Endothelial cell of umbilical vein (primary cell): ENCODE measurements at regions not wholly inside any gene's neighbourhood (a gene's known extent, or its start where the extent isn't known, plus 50 kb on each side); places are given as distances from the start of the nearest gene placed in this dataset.

Experiments used
- BruUV-seq: library from RNA; stranded (reverse); fragments of 400-500 nt; replicated peaks from 2 replicates; lab custom pipeline; 2021; lab: Mats Ljungman, UMichigan
- CTCF ChIA-PET: fragments of 300-600, 350-600 bp; sonication (Branson Sonifier 250); formaldehyde crosslinking; loops from one replicate; lab custom pipeline; 2021; ENCODE audit warnings: antibody characterized with exemption, inconsistent platforms; lab: Charles Lee
- POLR2A ChIA-PET: fragments of 300-600, 350-600 bp; sonication (Branson Sonifier 250); formaldehyde crosslinking; loops from one replicate; lab custom pipeline; 2021; ENCODE audit warnings: antibody characterized with exemption, inconsistent platforms; lab: Charles Lee
- DNase-seq: peaks from one replicate; pipeline ENCODE4 v3.0.0-alpha.2; 2011; ENCODE audit warnings: low read depth, low spot score
- FAIRE-seq: peaks from 2 replicates; lab custom pipeline; 2011; peaks lifted over from hg19 to GRCh38; lab: Jason Lieb, UNC
- H2AFZ ChIP-seq: 2 replicates; pipeline ENCODE4 v1.6.0; 2012; ENCODE audit warnings: low read depth, low read length, control low read depth, inconsistent platforms
- H3K27ac ChIP-seq: 2 replicates; pipeline ENCODE4 v1.5.1; 2011; ENCODE audit warnings: low read depth, mild to moderate bottlenecking, control low read depth, low read length, moderate library complexity; ENCODE audit not compliant: insufficient read depth
- H3K27me3 ChIP-seq, 2 experiments: 2 replicates each; pipeline versions ENCODE4 v1.6.0 to v1.6.1; 2011; ENCODE audit warnings: low read length in 2 of 2, mixed read lengths in 1 of 2; ENCODE audit not compliant: control insufficient read depth in 2 of 2, insufficient read depth in 2 of 2
- H3K36me3 ChIP-seq, 2 experiments: 2 replicates in 1 of 2; 3 replicates in 1 of 2; pipeline ENCODE4 v1.5.1; 2011; ENCODE audit warnings: low read length in 2 of 2, mild to moderate bottlenecking in 1 of 2, moderate library complexity in 1 of 2; ENCODE audit not compliant: control insufficient read depth in 2 of 2, insufficient read depth in 2 of 2; ENCODE audit errors: extremely low read depth in 1 of 2
- H3K4me1 ChIP-seq: 3 replicates; pipeline ENCODE4 v1.5.1; 2011; ENCODE audit warnings: mild to moderate bottlenecking, low read length; ENCODE audit not compliant: control insufficient read depth, insufficient read depth; ENCODE audit errors: extremely low read depth
- H3K4me2 ChIP-seq: 2 replicates; pipeline ENCODE4 v1.6.1; 2011; ENCODE audit warnings: low read length, control low read depth, mixed read lengths; ENCODE audit not compliant: insufficient read depth
- H3K4me3 ChIP-seq, 3 experiments: fragments of 200-600 bp in 1 of 3; sonication (generic), shearing (Covaris generic) in 1 of 3; replicated peaks in 1 of 3; 2 replicates each; pipeline ENCODE4 v1.5.1; 2011 to 2016; ENCODE audit warnings: control low read depth in 3 of 3, low read length in 3 of 3, mild to moderate bottlenecking in 2 of 3, inconsistent platforms in 1 of 3, low read depth in 1 of 3, moderate library complexity in 1 of 3; ENCODE audit not compliant: insufficient read depth in 1 of 3
- H3K79me2 ChIP-seq: 2 replicates; pipeline ENCODE4 v1.6.0; 2012; ENCODE audit warnings: low read length, inconsistent platforms; ENCODE audit not compliant: control insufficient read depth, insufficient read depth
- H3K9ac ChIP-seq: replicated peaks from 2 replicates; pipeline ENCODE3; 2011; ENCODE audit warnings: low read length, control low read depth; ENCODE audit not compliant: insufficient read depth; ENCODE audit errors: extremely low read depth
- H3K9me1 ChIP-seq: replicated peaks from 3 replicates; pipeline ENCODE4 v1.6.0; 2011; ENCODE audit warnings: mild to moderate bottlenecking, low read length; ENCODE audit not compliant: control insufficient read depth, insufficient read depth; ENCODE audit errors: extremely low read depth
- H3K9me3 ChIP-seq: replicated peaks from 2 replicates; pipeline ENCODE4 v1.5.1; 2012; ENCODE audit warnings: low read length, inconsistent platforms; ENCODE audit not compliant: control insufficient read depth, insufficient read depth
- H4K20me1 ChIP-seq: replicated peaks from 2 replicates; pipeline ENCODE3; 2011; ENCODE audit warnings: mild to moderate bottlenecking, low read length; ENCODE audit not compliant: control insufficient read depth, insufficient read depth; ENCODE audit errors: extremely low read depth
- FOS ChIP-seq: IDR thresholded peaks from 2 replicates; pipeline ENCODE4 v1.6.1; 2011; ENCODE audit warnings: mild to moderate bottlenecking, low read length, moderate library complexity, borderline replicate concordance; ENCODE audit not compliant: insufficient read depth
- POLR2AphosphoS5 ChIP-seq: IDR thresholded peaks from 2 replicates; pipeline ENCODE4 v1.6.1; 2012; ENCODE audit warnings: low read depth, mild to moderate bottlenecking, control low read depth, low read length, moderate library complexity; ENCODE audit not compliant: insufficient read depth
- dilution Hi-C: fragments of 300-500 bp; cut with MboI; formaldehyde crosslinking; loops from one replicate; pipeline ENCODE4 v1.15.0; 2019; ENCODE audit warnings: low sequenced_read_pairs; ENCODE audit not compliant: extremely low pct_ligation_motif_present
- intact Hi-C: fragments of 100-400 bp; cut with micrococcal nuclease; formaldehyde crosslinking; loops from one replicate; pipeline ENCODE4 v1.10.0; 2022

DNA sequence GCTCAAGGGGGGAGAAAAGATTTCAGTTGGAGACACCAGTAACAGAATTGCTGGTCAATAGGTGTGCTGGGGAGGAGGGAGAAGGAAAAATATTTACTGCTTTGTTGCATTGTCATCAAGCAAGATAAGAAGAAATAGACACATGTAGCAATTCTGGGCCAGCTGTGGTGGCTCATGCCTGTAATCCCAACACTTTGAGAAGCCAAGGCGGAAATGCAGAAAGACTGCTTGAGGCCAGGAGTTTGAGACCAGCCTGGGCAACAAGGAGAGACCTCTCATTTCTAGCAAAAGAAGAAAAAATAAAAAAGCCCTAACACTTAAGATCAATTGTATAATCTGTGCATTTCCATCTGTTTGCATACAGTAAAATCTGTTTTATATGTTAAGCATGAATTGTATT lies 126.6 kb downstream of the ZFP64 start:
- H3K27ac ChIP-seq = no peak overlapping the region
- no peaks in the 10 kb centered on the region for H3K9me1 ChIP-seq
- FAIRE-seq (no peak), DNase-seq (no peak)
- TF ChIP-seq FOS = no peak
- no peak overlapping the region for H3K4me3 ChIP-seq
- no peak overlapping the region for H3K4me2 ChIP-seq
- dilution Hi-C loops (no loop called here), intact Hi-C loops (no loop called here)
- no peaks in the 10 kb centered on the region for H3K36me3 ChIP-seq
- H3K9ac ChIP-seq = no peak overlapping the region
- peaks cover 9% of the 10 kb centered on the region for H3K4me1 ChIP-seq
- no TSS peak for BruUV-seq
- no peaks in the 10 kb centered on the region for H3K9me3 ChIP-seq
- no peak overlapping the region for H2AFZ ChIP-seq
- POLR2A ChIA-PET = no interaction called here
- CTCF ChIA-PET = interaction anchor here (0.5 to 1.1 kb wide), 3 partner anchors 10 to 364 kb away, joined by 3 to 4 read pairs (median 3); no protein-coding TSS in a partner anchor
- H3K27me3 ChIP-seq = no peaks in the 10 kb centered on the region
- H3K79me2 ChIP-seq = no peaks in the 10 kb centered on the region
- H4K20me1 ChIP-seq = no peaks in the 10 kb centered on the region

DNA sequence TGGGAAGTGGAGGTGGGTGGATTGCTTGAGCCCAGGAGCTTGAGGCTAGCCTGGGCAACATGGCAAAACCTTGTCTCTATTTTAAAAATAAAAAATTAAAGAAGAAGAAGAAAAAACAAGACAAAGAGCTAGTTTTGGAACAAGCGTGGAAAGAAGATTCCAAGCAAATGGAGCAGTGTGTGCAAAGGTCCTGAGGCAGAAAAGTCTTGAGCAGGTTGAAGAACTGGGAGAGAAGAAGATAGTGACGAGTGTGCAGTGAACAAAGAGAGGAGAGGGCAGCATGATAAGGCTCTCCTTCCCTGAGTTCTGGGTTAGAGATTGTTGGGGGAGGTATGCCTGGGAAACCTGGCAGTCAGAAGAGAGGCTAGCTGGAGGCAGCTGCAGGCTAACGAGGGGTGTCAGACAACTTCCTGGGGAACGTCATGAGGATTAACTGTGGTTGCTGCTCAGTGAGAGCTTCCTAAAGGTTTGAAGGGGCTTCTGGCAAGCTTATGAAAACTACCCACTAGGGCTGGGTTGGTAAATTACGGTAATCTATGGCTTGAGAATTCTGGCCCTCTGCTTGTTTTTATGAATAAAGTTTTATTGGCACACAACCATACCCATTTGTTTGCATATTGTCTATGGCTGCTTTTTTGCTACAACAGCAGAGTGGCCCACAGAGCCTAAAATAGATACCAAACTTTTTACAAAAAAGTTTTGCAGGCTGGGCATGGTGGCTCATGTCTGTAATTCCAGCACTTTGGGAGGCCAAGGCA lies 128.9 kb downstream of the ZFP64 start:
- H3K9me3 ChIP-seq = no peaks in the 10 kb centered on the region
- CTCF ChIA-PET = no interaction called here

More for the DNA sequence above, 128.9 kb downstream of the ZFP64 start:
- POLR2A ChIA-PET = no interaction called here
- no peak for DNase-seq
- no peak overlapping the region for H3K27ac ChIP-seq
- H3K9ac ChIP-seq = no peak overlapping the region
- H4K20me1 ChIP-seq = no peaks in the 10 kb centered on the region
- H3K9me1 ChIP-seq = no peaks in the 10 kb centered on the region
- no peaks in the 10 kb centered on the region for H3K27me3 ChIP-seq
- no peaks in the 10 kb centered on the region for H3K79me2 ChIP-seq
- no TSS peak for BruUV-seq
- no peak overlapping the region for H2AFZ ChIP-seq
- intact Hi-C loops (no loop called here), dilution Hi-C loops (no loop called here)
- no peaks in the 10 kb centered on the region for H3K36me3 ChIP-seq
- no peak overlapping the region for H3K4me3 ChIP-seq
- no peak for TF ChIP-seq POLR2AphosphoS5
- H3K4me2 ChIP-seq = no peak overlapping the region
- peaks cover 9% of the 10 kb centered on the region for H3K4me1 ChIP-seq
- FAIRE-seq = no peak
